ENCODE measurements at regions not wholly inside any gene's neighbourhood (a gene's known extent, or its start where the extent isn't known, plus 50 kb on each side); places are given as distances from the start of the nearest gene placed in this dataset.
A peak's percentile ranks its signal among the peaks of the same experiment; 100 is the strongest.

- Histone ChIP-seq H3K27ac (no peak overlapping the region), H3K27me3 (no peaks in the 10 kb centered on the region), H3K4me3 (no peak overlapping the region), H3K36me3 (replicated peaks in 1 of 2; ENCODE audit: insufficient read depth in 1 of 2, low read depth in 2 of 2) (no peaks in the 10 kb centered on the region), H3K4me1 (no peaks in the 10 kb centered on the region), H3K9me3 (no peaks in the 10 kb centered on the region)
- DNase-seq, result no peak
- no peak for TF ChIP-seq POLR2A (IDR thresholded peaks at IDR 0.05)
- no peak for TF ChIP-seq CTCF (IDR thresholded peaks at IDR 0.05)
- intact Hi-C loops (cut with DNase I), result no loop called here
- no peak for ATAC-seq
These were observed 156.5 kb upstream of the ARHGAP24 start for GRCh38 chr4:85318415-85318814.

- Histone ChIP-seq H3K27ac (no peak overlapping the region), H3K36me3 (replicated peaks in 1 of 2; ENCODE audit: insufficient read depth in 1 of 2, low read depth in 2 of 2) (no peaks in the 10 kb centered on the region), H3K4me3 (no peak overlapping the region), H3K27me3 (no peaks in the 10 kb centered on the region), H3K9me3 (peaks cover 0 to 5% (median 0%) of the 10 kb centered on the region in 3 donors), H3K4me1 (peaks cover 5% of the 10 kb centered on the region)
- DNase-seq (no peak), ATAC-seq (no peak)
- intact Hi-C loops (cut with DNase I), result no loop called here
- no peak for TF ChIP-seq CTCF (IDR thresholded peaks at IDR 0.05)
These were observed 116.1 kb upstream of the ARHGAP24 start for GRCh38 chr4:85358831-85359230.

GRCh38 chr4:85362550-85362949, 112.4 kb upstream of the ARHGAP24 start:
- ATAC-seq, result no peak

GRCh38 chr4:85367815-85368214, 107.1 kb upstream of the ARHGAP24 start:
- ATAC-seq (peak; percentile 35), DNase-seq (peak in 1 of 4 donors; percentile 6)
- Histone ChIP-seq H3K9me3 (no peaks in the 10 kb centered on the region), H3K27ac (peak overlapping the region in 1 of 4 donors; percentile 23), H3K4me1 (peaks cover 40% of the 10 kb centered on the region), H3K36me3 (replicated peaks in 1 of 2; ENCODE audit: insufficient read depth in 1 of 2, low read depth in 2 of 2) (no peaks in the 10 kb centered on the region), H3K27me3 (no peaks in the 10 kb centered on the region), H3K4me3 (no peak overlapping the region)
- 24 to 40% methylated on average over 2 of the region's 2 CpGs for WGBS, 2 donors
- intact Hi-C loops (cut with DNase I), result loop anchor here (10.0 kb wide), 1 partner anchor 283 kb away; no protein-coding TSS in a partner anchor
- TF ChIP-seq CTCF (IDR thresholded peaks at IDR 0.05), result no peak
- TF ChIP-seq POLR2A (IDR thresholded peaks at IDR 0.05), result no peak

More at GRCh38 chr4:85362550-85362949, 112.4 kb upstream of the ARHGAP24 start:
- Histone ChIP-seq H3K27ac (no peak overlapping the region), H3K27me3 (no peaks in the 10 kb centered on the region), H3K9me3 (peaks cover 0 to 5% (median 0%) of the 10 kb centered on the region in 3 donors), H3K4me1 (peaks cover 22% of the 10 kb centered on the region), H3K4me3 (no peak overlapping the region), H3K36me3 (replicated peaks in 1 of 2; ENCODE audit: insufficient read depth in 1 of 2, low read depth in 2 of 2) (no peaks in the 10 kb centered on the region)
- TF ChIP-seq POLR2A (IDR thresholded peaks at IDR 0.05), result no peak
- TF ChIP-seq CTCF (IDR thresholded peaks at IDR 0.05), result no peak
- peak in 2 of 4 donors; percentile 4 to 8 for DNase-seq
- intact Hi-C loops (cut with DNase I), result loop anchor here (10.0 kb wide), 1 partner anchor 278 kb away; no protein-coding TSS in a partner anchor
- 49 to 60% methylated on average over 2 of the region's 2 CpGs for WGBS, 2 donors

- Histone ChIP-seq H3K4me1 (peaks cover 39% of the 10 kb centered on the region), H3K27me3 (no peaks in the 10 kb centered on the region), H3K27ac (peak overlapping the region in 1 of 4 donors; percentile 23), H3K9me3 (no peaks in the 10 kb centered on the region), H3K36me3 (replicated peaks in 1 of 2; ENCODE audit: insufficient read depth in 1 of 2, low read depth in 2 of 2) (no peaks in the 10 kb centered on the region), H3K4me3 (no peak overlapping the region)
- intact Hi-C loops (cut with DNase I), result loop anchor here (10.0 kb wide), 1 partner anchor 283 kb away; no protein-coding TSS in a partner anchor
- WGBS, 2 donors, result 35 to 36% methylated on average over 3 of the region's 3 CpGs
- ATAC-seq (no peak), DNase-seq (peak in 1 of 4 donors; percentile 6)
- TF ChIP-seq POLR2A (IDR thresholded peaks at IDR 0.05) (no peak), CTCF (IDR thresholded peaks at IDR 0.05) (no peak)
These were observed 106.7 kb upstream of the ARHGAP24 start for GRCh38 chr4:85368240-85368639.
